ENCODE measurements at regions not wholly inside any gene's neighbourhood (a gene's known extent, or its start where the extent isn't known, plus 50 kb on each side); places are given as distances from the start of the nearest gene placed in this dataset.

DNA sequence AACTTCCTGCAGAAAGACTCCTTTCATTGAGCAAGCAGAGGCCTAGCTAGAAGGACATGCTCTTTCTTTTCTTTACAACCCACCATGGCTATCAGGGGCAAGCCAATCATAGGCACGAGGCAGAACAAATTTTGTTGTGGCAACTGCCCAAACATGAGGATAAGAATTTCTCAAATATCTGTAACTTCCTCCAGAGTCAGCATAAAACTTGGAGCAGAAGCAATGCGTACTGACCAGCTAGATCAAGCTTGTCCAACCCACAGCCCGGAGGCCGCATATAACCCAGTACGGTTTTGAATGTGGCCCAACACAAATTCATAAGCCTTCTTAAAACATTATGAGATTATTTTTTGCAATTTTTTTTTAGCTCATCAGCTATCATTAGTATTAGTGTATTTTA is 87.0 kb upstream of the SOX21 start:
- TF ChIP-seq, protein P1, sequence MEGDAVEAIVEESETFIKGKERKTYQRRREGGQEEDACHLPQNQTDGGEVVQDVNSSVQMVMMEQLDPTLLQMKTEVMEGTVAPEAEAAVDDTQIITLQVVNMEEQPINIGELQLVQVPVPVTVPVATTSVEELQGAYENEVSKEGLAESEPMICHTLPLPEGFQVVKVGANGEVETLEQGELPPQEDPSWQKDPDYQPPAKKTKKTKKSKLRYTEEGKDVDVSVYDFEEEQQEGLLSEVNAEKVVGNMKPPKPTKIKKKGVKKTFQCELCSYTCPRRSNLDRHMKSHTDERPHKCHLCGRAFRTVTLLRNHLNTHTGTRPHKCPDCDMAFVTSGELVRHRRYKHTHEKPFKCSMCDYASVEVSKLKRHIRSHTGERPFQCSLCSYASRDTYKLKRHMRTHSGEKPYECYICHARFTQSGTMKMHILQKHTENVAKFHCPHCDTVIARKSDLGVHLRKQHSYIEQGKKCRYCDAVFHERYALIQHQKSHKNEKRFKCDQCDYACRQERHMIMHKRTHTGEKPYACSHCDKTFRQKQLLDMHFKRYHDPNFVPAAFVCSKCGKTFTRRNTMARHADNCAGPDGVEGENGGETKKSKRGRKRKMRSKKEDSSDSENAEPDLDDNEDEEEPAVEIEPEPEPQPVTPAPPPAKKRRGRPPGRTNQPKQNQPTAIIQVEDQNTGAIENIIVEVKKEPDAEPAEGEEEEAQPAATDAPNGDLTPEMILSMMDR (IDR thresholded peaks at IDR 0.05; ENCODE audit: poor library complexity, severe bottlenecking), result no peak
- TF ChIP-seq, protein P2, sequence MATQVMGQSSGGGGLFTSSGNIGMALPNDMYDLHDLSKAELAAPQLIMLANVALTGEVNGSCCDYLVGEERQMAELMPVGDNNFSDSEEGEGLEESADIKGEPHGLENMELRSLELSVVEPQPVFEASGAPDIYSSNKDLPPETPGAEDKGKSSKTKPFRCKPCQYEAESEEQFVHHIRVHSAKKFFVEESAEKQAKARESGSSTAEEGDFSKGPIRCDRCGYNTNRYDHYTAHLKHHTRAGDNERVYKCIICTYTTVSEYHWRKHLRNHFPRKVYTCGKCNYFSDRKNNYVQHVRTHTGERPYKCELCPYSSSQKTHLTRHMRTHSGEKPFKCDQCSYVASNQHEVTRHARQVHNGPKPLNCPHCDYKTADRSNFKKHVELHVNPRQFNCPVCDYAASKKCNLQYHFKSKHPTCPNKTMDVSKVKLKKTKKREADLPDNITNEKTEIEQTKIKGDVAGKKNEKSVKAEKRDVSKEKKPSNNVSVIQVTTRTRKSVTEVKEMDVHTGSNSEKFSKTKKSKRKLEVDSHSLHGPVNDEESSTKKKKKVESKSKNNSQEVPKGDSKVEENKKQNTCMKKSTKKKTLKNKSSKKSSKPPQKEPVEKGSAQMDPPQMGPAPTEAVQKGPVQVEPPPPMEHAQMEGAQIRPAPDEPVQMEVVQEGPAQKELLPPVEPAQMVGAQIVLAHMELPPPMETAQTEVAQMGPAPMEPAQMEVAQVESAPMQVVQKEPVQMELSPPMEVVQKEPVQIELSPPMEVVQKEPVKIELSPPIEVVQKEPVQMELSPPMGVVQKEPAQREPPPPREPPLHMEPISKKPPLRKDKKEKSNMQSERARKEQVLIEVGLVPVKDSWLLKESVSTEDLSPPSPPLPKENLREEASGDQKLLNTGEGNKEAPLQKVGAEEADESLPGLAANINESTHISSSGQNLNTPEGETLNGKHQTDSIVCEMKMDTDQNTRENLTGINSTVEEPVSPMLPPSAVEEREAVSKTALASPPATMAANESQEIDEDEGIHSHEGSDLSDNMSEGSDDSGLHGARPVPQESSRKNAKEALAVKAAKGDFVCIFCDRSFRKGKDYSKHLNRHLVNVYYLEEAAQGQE (IDR thresholded peaks at IDR 0.05; ENCODE audit: borderline replicate concordance), result no peak
- TF ChIP-seq EP300 (conservative IDR thresholded peaks at IDR 0.05; ENCODE audit: poor library complexity, severe bottlenecking), result no peak
- TF ChIP-seq POLR2AphosphoS5 (IDR thresholded peaks at IDR 0.05), result no peak
